ENCODE measurements at regions not wholly inside any gene's neighbourhood (a gene's known extent, or its start where the extent isn't known, plus 50 kb on each side); places are given as distances from the start of the nearest gene placed in this dataset.

GRCh38 chr17:52389632-52390031 lies 231.1 kb upstream of the CA10 start:
- POLR2A ChIA-PET (ENCODE audit: low non-redundant PET) = no interaction called here
- no TSS peak for BruUV-seq (replicated peaks)
- intact Hi-C loops (cut with micrococcal nuclease; ENCODE audit: unreplicated experiment) = loop anchor here (5.0 kb wide), 1 partner anchor 1783 kb away; no protein-coding TSS in a partner anchor

GRCh38 chr17:52388941-52389340 lies 230.4 kb upstream of the CA10 start:
- POLR2A ChIA-PET (ENCODE audit: low non-redundant PET) = no interaction called here
- Histone ChIP-seq H3K27me3 (replicated peaks; ENCODE audit: insufficient read depth, low read depth, low read length, poor library complexity) (no peaks in the 10 kb centered on the region), H3K27ac (ENCODE audit: low read depth, low read length, poor library complexity, severe bottlenecking) (no peak overlapping the region), H3K4me3 (ENCODE audit: low read depth, low read length, poor library complexity, severe bottlenecking) (no peak overlapping the region), H3K36me3 (ENCODE audit: insufficient read depth, low read length, poor library complexity, severe bottlenecking) (no peaks in the 10 kb centered on the region), H3K4me1 (ENCODE audit: insufficient read depth, low read length, poor library complexity, severe bottlenecking) (no peaks in the 10 kb centered on the region), H3K9me3 (ENCODE audit: low read depth, low read length, poor library complexity, severe bottlenecking) (no peaks in the 10 kb centered on the region)
- TF ChIP-seq EZH2 (IDR thresholded peaks at IDR 0.05; ENCODE audit: borderline replicate concordance, low read depth, low read length, poor library complexity, severe bottlenecking) (no peak), CTCF (conservative IDR thresholded peaks at IDR 0.05; ENCODE audit: low read depth, low read length) (no peak)
- intact Hi-C loops (cut with micrococcal nuclease; ENCODE audit: unreplicated experiment) = loop anchor here (5.0 kb wide), 1 partner anchor 1783 kb away; no protein-coding TSS in a partner anchor
- CTCF ChIA-PET = no interaction called here
- no TSS peak for BruUV-seq (replicated peaks)
- no peak for DNase-seq (ENCODE audit: low spot score)

More at GRCh38 chr17:52389632-52390031, 231.1 kb upstream of the CA10 start:
- H3K27me3 ChIP-seq (replicated peaks; ENCODE audit: insufficient read depth, low read depth, low read length, poor library complexity) = no peaks in the 10 kb centered on the region
- no peak for DNase-seq (ENCODE audit: low spot score)
- no peaks in the 10 kb centered on the region for H3K4me1 ChIP-seq (ENCODE audit: insufficient read depth, low read length, poor library complexity, severe bottlenecking)
- H3K4me3 ChIP-seq (ENCODE audit: low read depth, low read length, poor library complexity, severe bottlenecking) = no peak overlapping the region
- no peak overlapping the region for H3K27ac ChIP-seq (ENCODE audit: low read depth, low read length, poor library complexity, severe bottlenecking)
- no peaks in the 10 kb centered on the region for H3K36me3 ChIP-seq (ENCODE audit: insufficient read depth, low read length, poor library complexity, severe bottlenecking)
- CTCF ChIA-PET = no interaction called here
- TF ChIP-seq CTCF (conservative IDR thresholded peaks at IDR 0.05; ENCODE audit: low read depth, low read length) (no peak), EZH2 (IDR thresholded peaks at IDR 0.05; ENCODE audit: borderline replicate concordance, low read depth, low read length, poor library complexity, severe bottlenecking) (no peak)
- H3K9me3 ChIP-seq (ENCODE audit: low read depth, low read length, poor library complexity, severe bottlenecking) = no peaks in the 10 kb centered on the region

GRCh38 chr17:52384695-52385094 lies 226.2 kb upstream of the CA10 start:
- ChIA-PET POLR2A (ENCODE audit: low non-redundant PET) (no interaction called here), CTCF (no interaction called here)
- Histone ChIP-seq H3K9me3 (ENCODE audit: low read depth, low read length, poor library complexity, severe bottlenecking) (no peaks in the 10 kb centered on the region), H3K27ac (ENCODE audit: low read depth, low read length, poor library complexity, severe bottlenecking) (no peak overlapping the region), H3K36me3 (ENCODE audit: insufficient read depth, low read length, poor library complexity, severe bottlenecking) (no peaks in the 10 kb centered on the region), H3K4me3 (ENCODE audit: low read depth, low read length, poor library complexity, severe bottlenecking) (no peak overlapping the region), H3K27me3 (replicated peaks; ENCODE audit: insufficient read depth, low read depth, low read length, poor library complexity) (no peaks in the 10 kb centered on the region), H3K4me1 (ENCODE audit: insufficient read depth, low read length, poor library complexity, severe bottlenecking) (no peaks in the 10 kb centered on the region)
- no peak for TF ChIP-seq EZH2 (IDR thresholded peaks at IDR 0.05; ENCODE audit: borderline replicate concordance, low read depth, low read length, poor library complexity, severe bottlenecking)
- TF ChIP-seq CTCF (conservative IDR thresholded peaks at IDR 0.05; ENCODE audit: low read depth, low read length) = no peak
- no TSS peak for BruUV-seq (replicated peaks)
- intact Hi-C loops (cut with micrococcal nuclease; ENCODE audit: unreplicated experiment) = loop anchor here (5.0 kb wide), 1 partner anchor 1788 kb away; no protein-coding TSS in a partner anchor
- DNase-seq (ENCODE audit: low spot score) = no peak

All from A673 (cell line).